Neural crest cell (in vitro differentiated cells): ENCODE measurements at regions not wholly inside any gene's neighbourhood (a gene's known extent, or its start where the extent isn't known, plus 50 kb on each side); places are given as distances from the start of the nearest gene placed in this dataset.

Source experiments
- DNase-seq: peaks from one replicate; pipeline ENCODE4 v3.0.0; 2021; ENCODE audit warnings: low read depth, mixed read lengths, low spot score
- H3K27ac Mint-ChIP-seq: one replicate; pipeline ENCODE4 v1.8.0; 2021; ENCODE audit warnings: mild to moderate bottlenecking, mixed read lengths; ENCODE audit not compliant: unreplicated experiment
- H3K27me3 Mint-ChIP-seq: 2 replicates; pipeline ENCODE4 v1.8.0; 2021; ENCODE audit warnings: low read depth, mild to moderate bottlenecking, mixed read lengths
- H3K36me3 Mint-ChIP-seq: 2 replicates; pipeline ENCODE4 v1.8.0; 2021; ENCODE audit warnings: low read depth, mild to moderate bottlenecking, mixed read lengths
- H3K4me1 Mint-ChIP-seq: 2 replicates; pipeline ENCODE4 v1.8.0; 2021; ENCODE audit warnings: mixed read lengths
- H3K4me3 Mint-ChIP-seq: one replicate; pipeline ENCODE4 v1.8.0; 2021; ENCODE audit warnings: mild to moderate bottlenecking, mixed read lengths
- H3K9me3 Mint-ChIP-seq: 2 replicates; pipeline ENCODE4 v1.8.0; 2021; ENCODE audit warnings: mixed read lengths
- CTCF ChIP-seq: fragments of 200-600 bp; sonication (generic); conservative IDR thresholded peaks from 2 replicates; pipeline ENCODE4 v1.5.0; 2021; ENCODE audit warnings: antibody characterized with exemption, mild to moderate bottlenecking

- Mint-ChIP-seq H3K27ac (no peak overlapping the region), H3K4me1 (no peaks in the 10 kb centered on the region), H3K4me3 (no peak overlapping the region), H3K9me3 (no peaks in the 10 kb centered on the region), H3K36me3 (no peaks in the 10 kb centered on the region), H3K27me3 (no peaks in the 10 kb centered on the region)
- DNase-seq: no peak
- no peak for TF ChIP-seq CTCF
Observed at GRCh38 chr2:234231460-234231859, 181.0 kb downstream of the SPP2 start.

- H3K27ac Mint-ChIP-seq: no peak overlapping the region
- peaks cover 6% of the 10 kb centered on the region for H3K9me3 Mint-ChIP-seq
- TF ChIP-seq CTCF: no peak
- no peak overlapping the region for H3K4me3 Mint-ChIP-seq
- peaks cover 18% of the 10 kb centered on the region for H3K4me1 Mint-ChIP-seq
- H3K27me3 Mint-ChIP-seq: no peaks in the 10 kb centered on the region
- DNase-seq: no peak
- no peaks in the 10 kb centered on the region for H3K36me3 Mint-ChIP-seq
Observed at GRCh38 chr2:234219046-234219310, 168.5 kb downstream of the SPP2 start.

GRCh38 chr2:234218266-234219045 is 168.0 kb downstream of the SPP2 start:
- H3K27ac Mint-ChIP-seq: no peak overlapping the region
- no peak overlapping the region for H3K4me3 Mint-ChIP-seq
- H3K9me3 Mint-ChIP-seq: peaks cover 3% of the 10 kb centered on the region
- H3K36me3 Mint-ChIP-seq: no peaks in the 10 kb centered on the region
- no peak for TF ChIP-seq CTCF
- peaks cover 18% of the 10 kb centered on the region for H3K4me1 Mint-ChIP-seq
- H3K27me3 Mint-ChIP-seq: no peaks in the 10 kb centered on the region
- no peak for DNase-seq

GRCh38 chr2:234212534-234212933 is 162.0 kb downstream of the SPP2 start:
- TF ChIP-seq CTCF: no peak
- no peak for DNase-seq
- Mint-ChIP-seq H3K36me3 (no peaks in the 10 kb centered on the region), H3K27me3 (no peaks in the 10 kb centered on the region), H3K27ac (peak overlapping the region; percentile 35), H3K9me3 (no peaks in the 10 kb centered on the region), H3K4me1 (no peaks in the 10 kb centered on the region), H3K4me3 (no peak overlapping the region)

GRCh38 chr2:234211797-234212196 is 161.3 kb downstream of the SPP2 start:
- no peak overlapping the region for H3K27ac Mint-ChIP-seq
- no peak overlapping the region for H3K4me3 Mint-ChIP-seq
- H3K27me3 Mint-ChIP-seq: no peaks in the 10 kb centered on the region
- no peaks in the 10 kb centered on the region for H3K9me3 Mint-ChIP-seq
- H3K4me1 Mint-ChIP-seq: no peaks in the 10 kb centered on the region
- H3K36me3 Mint-ChIP-seq: no peaks in the 10 kb centered on the region
- TF ChIP-seq CTCF: no peak
- no peak for DNase-seq
